Activated naive CD8-positive, alpha-beta T cell treated with anti-CD3 and anti-CD28 coated beads, Interleukin-2, amount 10 ng/mL, durations not matched to agents 7 days and 5 days (primary cell): ENCODE measurements at regions not wholly inside any gene's neighbourhood (a gene's known extent, or its start where the extent isn't known, plus 50 kb on each side); places are given as distances from the start of the nearest gene placed in this dataset.

ENCODE experiments used
- ATAC-seq: fragments of 150-1000 bp; cut with Tn5 transposase; one replicate; pipeline ENCODE4 v1.10.0; 2021; ENCODE audit warnings: low read depth, moderate library complexity
- POLR2A ChIA-PET: fragments of 350-600 bp; sonication (Branson Sonifier 250); formaldehyde crosslinking; loops from one replicate; lab custom pipeline; 2021; ENCODE audit warnings: antibody characterized with exemption; lab: Charles Lee
- DNase-seq: peaks from one replicate; pipeline ENCODE4 v3.0.0; 2021
- H3K27ac Mint-ChIP-seq: one replicate; pipeline ENCODE4 v1.8.0; 2022; ENCODE audit warnings: mild to moderate bottlenecking, mixed read lengths
- H3K27me3 Mint-ChIP-seq: one replicate; pipeline ENCODE4 v1.8.0; 2022; ENCODE audit warnings: mild to moderate bottlenecking, moderate library complexity, mixed read lengths
- H3K36me3 Mint-ChIP-seq: one replicate; pipeline ENCODE4 v1.8.0; 2021; ENCODE audit warnings: mild to moderate bottlenecking, mixed read lengths
- H3K4me1 Mint-ChIP-seq: one replicate; pipeline ENCODE4 v1.8.0; 2021; ENCODE audit warnings: mixed read lengths
- H3K4me3 Mint-ChIP-seq: one replicate; pipeline ENCODE4 v1.8.0; 2022; ENCODE audit warnings: mild to moderate bottlenecking, moderate library complexity, mixed read lengths
- H3K9me3 Mint-ChIP-seq: one replicate; pipeline ENCODE4 v1.8.0; 2021; ENCODE audit warnings: mixed read lengths

DNA sequence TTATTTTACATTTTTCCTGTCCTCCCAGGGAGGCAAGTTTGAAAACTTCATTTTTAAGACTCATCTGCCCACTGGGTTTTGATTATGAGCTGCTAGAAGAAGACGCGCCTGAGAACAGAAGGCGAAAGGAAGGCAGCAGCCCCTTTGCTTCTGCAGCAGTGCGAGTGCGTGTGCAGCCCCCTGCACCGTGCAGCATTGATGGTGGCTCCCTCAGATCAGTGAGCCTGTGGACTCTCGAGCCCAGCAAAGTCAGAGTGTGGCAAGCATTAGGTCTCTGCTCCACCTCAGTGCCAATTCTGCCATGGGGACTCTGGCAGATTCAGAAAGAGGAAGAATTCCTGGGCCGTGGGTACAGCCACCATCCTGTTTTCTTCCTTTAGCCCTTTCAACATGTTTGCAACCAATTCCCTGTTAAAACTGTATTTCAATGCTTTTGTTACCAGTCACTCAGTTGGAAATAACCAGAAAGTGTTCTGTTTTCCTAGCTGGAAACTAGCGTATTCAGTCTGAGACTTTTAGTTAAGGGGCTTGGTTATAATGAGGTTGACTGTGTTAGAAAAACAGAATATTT, 134.8 kb upstream of the OGFRL1 start:
- ATAC-seq (no peak), DNase-seq (no peak)
- Mint-ChIP-seq H3K36me3 (no peaks in the 10 kb centered on the region), H3K4me1 (no peaks in the 10 kb centered on the region), H3K4me3 (no peak overlapping the region), H3K27me3 (peaks cover 12% of the 10 kb centered on the region), H3K9me3 (no peaks in the 10 kb centered on the region), H3K27ac (no peak overlapping the region)
- POLR2A ChIA-PET = no interaction called here

DNA sequence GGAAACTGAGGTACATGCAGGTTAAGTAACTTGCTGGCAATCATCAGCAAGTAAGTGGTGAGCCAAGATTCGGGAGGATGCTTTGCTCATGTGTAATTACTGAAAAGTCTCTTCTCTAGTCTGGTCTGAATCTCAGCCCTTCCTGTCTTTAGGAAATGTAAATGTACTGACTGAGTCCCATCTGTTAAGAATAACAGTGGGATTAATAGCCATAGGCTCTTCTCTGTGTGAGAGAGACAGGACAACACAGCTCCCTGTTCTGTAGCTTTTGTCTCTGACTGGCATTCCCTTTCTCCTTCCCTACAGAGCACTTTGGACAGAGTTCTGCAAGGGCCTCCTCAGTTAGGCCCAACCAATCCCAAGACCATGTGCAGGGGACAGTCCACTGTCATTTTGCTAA, 131.3 kb upstream of the OGFRL1 start:
- Mint-ChIP-seq H3K4me3 (no peak overlapping the region), H3K9me3 (no peaks in the 10 kb centered on the region), H3K27ac (no peak overlapping the region), H3K36me3 (no peaks in the 10 kb centered on the region), H3K27me3 (peaks cover 6% of the 10 kb centered on the region), H3K4me1 (no peaks in the 10 kb centered on the region)
- no peak for DNase-seq
- POLR2A ChIA-PET = no interaction called here
- no peak for ATAC-seq

DNA sequence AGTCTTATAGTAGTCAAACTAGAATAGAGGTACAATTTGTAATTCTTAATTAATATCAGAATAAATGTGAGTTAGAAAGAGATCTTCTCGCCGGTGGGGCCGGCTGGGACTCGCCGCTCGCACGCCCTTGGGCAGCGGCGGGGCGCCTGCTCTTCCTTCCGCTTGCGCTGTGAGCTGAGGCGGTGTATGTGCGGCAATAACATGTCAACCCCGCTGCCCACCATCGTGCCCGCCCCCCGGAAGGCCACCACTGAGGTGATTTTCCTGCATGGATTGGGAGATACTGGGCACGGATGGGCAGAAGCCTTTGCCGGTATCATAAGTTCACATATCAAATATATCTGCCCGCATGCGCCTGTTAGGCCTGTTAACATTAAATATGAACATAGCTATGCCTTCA, 123.7 kb upstream of the OGFRL1 start:
- ATAC-seq (no peak), DNase-seq (no peak)
- no peak overlapping the region for H3K4me3 Mint-ChIP-seq
- POLR2A ChIA-PET = no interaction called here
- H3K4me1 Mint-ChIP-seq = no peaks in the 10 kb centered on the region
- peaks cover 4% of the 10 kb centered on the region for H3K27me3 Mint-ChIP-seq
- H3K27ac Mint-ChIP-seq = no peak overlapping the region
- no peaks in the 10 kb centered on the region for H3K36me3 Mint-ChIP-seq
- H3K9me3 Mint-ChIP-seq = no peaks in the 10 kb centered on the region

DNA sequence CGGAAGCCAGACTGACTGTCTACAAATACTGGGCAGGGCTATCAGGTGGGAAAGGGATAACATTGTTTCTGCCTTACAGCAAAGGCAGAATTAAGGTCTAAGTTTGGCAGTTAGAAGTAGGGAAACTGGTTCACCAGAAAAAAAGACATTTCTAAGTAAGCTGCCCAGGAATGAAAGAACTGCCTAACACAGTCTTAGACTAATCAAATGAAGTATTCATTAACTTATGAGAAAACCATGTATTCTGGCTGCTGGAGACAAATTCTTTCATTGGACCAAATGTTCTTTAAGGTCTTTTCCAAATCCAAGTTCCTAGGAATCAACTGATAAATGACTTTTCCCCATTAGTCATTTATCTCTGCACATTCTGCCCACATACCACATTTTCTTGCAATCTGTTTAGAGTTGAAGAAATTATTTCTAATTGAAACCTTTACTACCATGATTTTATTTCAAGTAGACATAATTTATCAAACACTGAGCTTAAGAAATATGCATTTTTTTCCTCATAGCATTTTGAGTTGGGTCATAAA, 120.3 kb upstream of the OGFRL1 start:
- POLR2A ChIA-PET = no interaction called here
- Mint-ChIP-seq H3K4me1 (no peaks in the 10 kb centered on the region), H3K27ac (no peak overlapping the region), H3K27me3 (peaks cover 3% of the 10 kb centered on the region), H3K4me3 (no peak overlapping the region), H3K9me3 (no peaks in the 10 kb centered on the region), H3K36me3 (no peaks in the 10 kb centered on the region)
- DNase-seq = no peak
- ATAC-seq = no peak

DNA sequence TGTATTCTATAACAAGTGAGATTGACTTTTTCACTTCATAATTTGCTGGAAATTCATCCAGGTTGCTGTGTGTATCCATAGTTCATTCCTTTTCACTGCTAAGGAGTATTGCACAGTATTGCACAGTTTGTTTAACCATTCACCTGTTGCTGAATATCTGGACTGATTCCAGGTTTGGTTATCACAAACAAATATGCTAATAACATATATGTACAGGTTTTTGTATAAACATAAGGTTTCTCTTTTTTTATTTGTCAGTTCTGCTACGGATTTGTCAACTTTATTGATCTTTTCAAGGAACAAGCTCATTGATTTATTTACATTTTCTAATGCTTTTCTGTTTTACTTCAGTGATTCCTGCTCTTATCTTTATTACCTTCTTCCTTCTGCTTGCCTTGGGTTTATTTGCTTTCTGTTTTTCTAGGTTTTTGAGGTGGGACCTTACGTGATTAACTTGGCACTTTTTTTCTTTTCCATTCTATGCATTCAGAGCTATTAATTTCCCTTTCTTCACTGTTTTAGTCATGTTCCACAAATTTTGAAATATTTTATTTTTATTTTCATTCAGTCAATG, 117.0 kb upstream of the OGFRL1 start:
- no peak overlapping the region for H3K4me3 Mint-ChIP-seq
- no peaks in the 10 kb centered on the region for H3K36me3 Mint-ChIP-seq
- DNase-seq (no peak), ATAC-seq (no peak)
- H3K27me3 Mint-ChIP-seq = peaks cover 3% of the 10 kb centered on the region
- H3K4me1 Mint-ChIP-seq = no peaks in the 10 kb centered on the region
- POLR2A ChIA-PET = no interaction called here
- no peak overlapping the region for H3K27ac Mint-ChIP-seq
- no peaks in the 10 kb centered on the region for H3K9me3 Mint-ChIP-seq

DNA sequence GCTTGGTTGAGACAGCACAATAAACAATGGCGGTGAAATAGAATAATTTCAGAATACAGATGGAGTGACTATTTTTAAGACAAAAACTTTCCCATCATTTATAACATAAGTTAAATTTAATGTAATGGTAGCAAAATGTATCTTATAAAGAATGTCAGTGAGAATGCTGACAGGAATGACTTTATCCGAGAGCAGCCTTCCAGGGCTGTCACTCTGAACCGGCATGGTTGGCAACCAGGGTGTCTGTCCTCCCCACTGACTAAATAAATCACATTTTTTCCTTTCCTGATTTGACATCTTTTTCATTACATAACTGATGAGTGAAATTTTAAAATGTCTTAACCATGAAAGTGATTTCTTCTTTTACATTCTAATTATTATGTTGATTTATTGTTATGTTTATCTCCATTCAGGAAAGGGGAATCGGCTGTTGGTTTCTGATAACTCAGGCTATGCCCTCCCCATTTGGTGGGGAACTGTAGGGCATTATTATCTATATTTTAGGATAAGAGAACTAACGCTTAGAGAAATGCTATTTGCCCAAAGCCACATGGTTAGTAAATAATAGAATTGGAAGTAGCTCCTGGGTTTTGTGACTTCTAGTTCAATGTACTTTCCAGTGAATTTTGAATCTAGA, 109.2 kb upstream of the OGFRL1 start:
- H3K4me1 Mint-ChIP-seq = no peaks in the 10 kb centered on the region
- DNase-seq (no peak), ATAC-seq (no peak)
- peaks cover 27% of the 10 kb centered on the region for H3K27me3 Mint-ChIP-seq
- POLR2A ChIA-PET = no interaction called here
- no peak overlapping the region for H3K4me3 Mint-ChIP-seq
- no peak overlapping the region for H3K27ac Mint-ChIP-seq
- H3K36me3 Mint-ChIP-seq = no peaks in the 10 kb centered on the region
- no peaks in the 10 kb centered on the region for H3K9me3 Mint-ChIP-seq

DNA sequence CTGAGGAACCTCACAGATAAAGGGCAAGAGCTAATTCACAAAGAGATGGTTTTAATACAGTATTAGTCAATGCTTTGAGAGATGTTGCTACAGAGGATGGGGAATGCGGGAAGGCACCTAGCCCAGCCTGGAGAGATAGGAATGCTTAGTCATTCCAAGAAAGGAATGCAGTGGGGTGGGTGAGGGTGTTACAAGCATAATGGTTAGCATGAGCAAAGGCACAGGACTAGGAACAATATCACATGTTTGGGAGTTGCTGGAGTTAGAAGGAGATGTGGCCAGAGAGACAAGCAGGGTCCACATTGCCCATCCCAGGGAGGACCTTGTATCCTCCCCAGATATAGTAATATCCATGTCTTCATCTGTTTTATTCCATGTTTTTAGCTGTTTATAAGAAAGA, 107.0 kb upstream of the OGFRL1 start:
- H3K4me1 Mint-ChIP-seq = no peaks in the 10 kb centered on the region
- POLR2A ChIA-PET = no interaction called here
- DNase-seq (no peak), ATAC-seq (no peak)
- H3K36me3 Mint-ChIP-seq = no peaks in the 10 kb centered on the region
- no peak overlapping the region for H3K27ac Mint-ChIP-seq
- H3K4me3 Mint-ChIP-seq = no peak overlapping the region
- peaks cover 30% of the 10 kb centered on the region for H3K27me3 Mint-ChIP-seq
- H3K9me3 Mint-ChIP-seq = no peaks in the 10 kb centered on the region

DNA sequence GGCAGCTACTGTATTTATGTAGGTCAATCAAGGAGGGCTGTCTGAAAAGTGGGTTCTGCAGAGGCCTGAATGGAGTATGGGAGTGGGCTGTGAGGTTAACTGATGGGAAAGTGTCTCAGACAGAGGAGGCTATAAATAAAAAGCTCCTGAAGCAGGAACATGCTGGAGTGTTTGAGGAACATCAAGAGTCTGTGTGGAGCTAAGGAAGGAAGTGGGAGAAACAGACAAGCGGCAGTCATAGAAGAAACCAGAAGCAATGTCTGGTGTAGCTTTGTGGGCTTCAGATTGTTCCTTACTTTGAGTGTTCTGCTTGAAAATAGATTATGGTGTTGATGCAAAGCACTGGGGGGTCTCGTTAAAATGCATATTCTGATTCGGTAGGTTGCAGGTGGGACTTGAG, 101.5 kb upstream of the OGFRL1 start:
- ATAC-seq (no peak), DNase-seq (no peak)
- H3K9me3 Mint-ChIP-seq = no peaks in the 10 kb centered on the region
- H3K4me1 Mint-ChIP-seq = no peaks in the 10 kb centered on the region
- POLR2A ChIA-PET = no interaction called here
- peaks cover 27% of the 10 kb centered on the region for H3K27me3 Mint-ChIP-seq
- no peaks in the 10 kb centered on the region for H3K36me3 Mint-ChIP-seq
- H3K4me3 Mint-ChIP-seq = no peak overlapping the region
- no peak overlapping the region for H3K27ac Mint-ChIP-seq

DNA sequence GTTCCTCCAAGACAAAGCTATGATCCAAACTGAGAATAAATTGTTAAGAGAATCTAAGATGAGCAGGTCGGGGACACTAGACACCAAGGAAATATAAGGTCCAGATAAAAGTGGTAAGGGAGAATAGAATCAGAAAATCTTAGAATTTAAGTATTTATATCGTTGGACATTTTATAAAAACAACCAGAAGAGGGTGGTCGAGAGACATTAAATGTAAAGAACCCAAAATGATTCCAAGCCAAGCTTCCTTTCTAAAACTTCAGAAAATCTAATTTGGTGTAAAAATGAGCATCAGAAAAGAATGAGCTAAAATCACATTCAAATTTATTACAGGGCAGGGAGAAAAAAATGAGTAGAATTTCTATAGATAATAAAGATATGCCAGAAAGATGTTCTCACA, 97.8 kb upstream of the OGFRL1 start:
- ATAC-seq (no peak), DNase-seq (no peak)
- Mint-ChIP-seq H3K4me1 (no peaks in the 10 kb centered on the region), H3K27ac (no peak overlapping the region), H3K9me3 (no peaks in the 10 kb centered on the region), H3K4me3 (no peak overlapping the region), H3K36me3 (no peaks in the 10 kb centered on the region), H3K27me3 (peaks cover 8% of the 10 kb centered on the region)
- POLR2A ChIA-PET = no interaction called here

DNA sequence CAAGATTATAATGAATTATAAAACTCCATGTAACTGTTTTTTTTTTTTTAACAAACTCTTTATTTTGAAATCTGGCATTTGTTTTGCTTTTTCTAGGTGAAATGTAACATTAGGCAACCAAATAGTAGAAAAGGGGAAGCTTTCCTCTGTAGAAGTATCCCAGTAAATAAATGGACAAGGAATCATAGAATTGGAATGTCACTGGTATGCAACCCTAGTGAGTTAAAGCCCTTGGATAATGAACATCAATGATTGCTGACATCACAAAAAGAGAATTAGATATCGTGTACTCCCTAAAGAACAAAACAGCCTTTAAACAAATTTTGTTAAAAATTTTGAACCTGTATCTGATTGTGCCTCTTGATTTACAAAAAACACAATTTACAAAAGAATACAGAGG, 93.9 kb upstream of the OGFRL1 start:
- ATAC-seq (no peak), DNase-seq (no peak)
- no peaks in the 10 kb centered on the region for H3K36me3 Mint-ChIP-seq
- H3K4me3 Mint-ChIP-seq = no peak overlapping the region
- H3K4me1 Mint-ChIP-seq = no peaks in the 10 kb centered on the region
- peaks cover 5% of the 10 kb centered on the region for H3K27me3 Mint-ChIP-seq
- no peak overlapping the region for H3K27ac Mint-ChIP-seq
- H3K9me3 Mint-ChIP-seq = no peaks in the 10 kb centered on the region
- POLR2A ChIA-PET = no interaction called here

DNA sequence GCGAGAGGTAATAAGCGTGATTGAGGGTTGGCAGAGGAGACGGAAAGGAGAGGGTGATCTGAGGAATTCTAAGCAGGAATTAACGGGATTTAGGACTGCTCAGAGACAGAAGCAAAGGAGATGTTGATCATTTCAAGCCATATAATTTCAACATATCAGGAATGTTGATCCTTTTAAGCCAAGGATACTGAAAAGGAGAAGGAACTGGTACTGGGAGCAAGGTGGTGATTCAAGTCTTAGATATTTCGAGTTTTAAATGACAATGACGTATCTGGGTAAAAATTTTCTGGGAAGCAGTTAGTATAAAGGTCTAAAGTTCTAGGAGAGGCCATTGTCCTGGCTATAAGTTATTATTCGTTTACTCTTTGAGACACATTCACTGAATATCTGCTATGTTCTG, 91.3 kb upstream of the OGFRL1 start:
- POLR2A ChIA-PET = no interaction called here
- no peaks in the 10 kb centered on the region for H3K4me1 Mint-ChIP-seq
- no peaks in the 10 kb centered on the region for H3K9me3 Mint-ChIP-seq
- no peak overlapping the region for H3K4me3 Mint-ChIP-seq
- peaks cover 5% of the 10 kb centered on the region for H3K27me3 Mint-ChIP-seq
- no peak for DNase-seq
- no peaks in the 10 kb centered on the region for H3K36me3 Mint-ChIP-seq
- no peak for ATAC-seq
- no peak overlapping the region for H3K27ac Mint-ChIP-seq

DNA sequence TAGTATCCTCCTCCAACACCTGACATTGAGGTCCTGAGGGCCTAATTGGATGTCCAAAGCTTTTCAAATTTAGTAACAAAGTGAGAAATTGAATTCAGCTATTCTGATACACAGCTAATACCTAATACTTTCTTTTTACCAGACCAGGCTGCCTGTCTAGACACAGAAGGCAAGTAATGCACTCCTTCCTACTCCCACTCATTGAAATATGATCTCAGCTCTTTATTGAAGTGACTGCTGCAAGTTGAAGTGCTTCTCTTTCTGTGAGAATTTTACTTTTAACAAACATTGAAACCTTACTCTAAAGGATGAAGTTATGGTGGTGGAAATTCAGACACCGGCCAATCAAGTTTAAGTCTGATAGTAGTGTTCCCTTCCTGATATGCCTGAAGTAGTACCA, 90.8 kb upstream of the OGFRL1 start:
- Mint-ChIP-seq H3K4me1 (no peaks in the 10 kb centered on the region), H3K4me3 (no peak overlapping the region), H3K27ac (no peak overlapping the region), H3K27me3 (peaks cover 5% of the 10 kb centered on the region), H3K9me3 (no peaks in the 10 kb centered on the region), H3K36me3 (no peaks in the 10 kb centered on the region)
- no peak for DNase-seq
- POLR2A ChIA-PET = no interaction called here
- no peak for ATAC-seq

DNA sequence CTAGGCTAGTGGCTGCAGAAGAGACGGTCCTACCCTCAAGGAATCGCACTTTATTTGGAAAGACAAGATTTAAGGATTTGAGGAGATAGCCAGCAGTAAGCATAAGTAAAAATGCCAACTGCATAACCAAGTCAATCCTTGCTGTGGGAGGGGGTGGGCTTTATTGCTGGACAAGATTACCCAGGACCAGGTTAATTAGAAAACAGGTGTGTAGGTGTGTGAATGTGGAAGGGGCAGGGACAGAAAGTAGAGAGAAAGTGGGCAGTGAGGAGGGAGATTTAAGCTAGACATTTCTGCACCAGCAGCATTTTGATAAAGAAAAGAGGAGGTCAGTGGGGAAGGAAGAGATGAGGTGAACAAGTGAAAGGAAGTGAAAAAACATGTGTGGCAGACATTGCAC, 89.7 kb upstream of the OGFRL1 start:
- H3K4me3 Mint-ChIP-seq = no peak overlapping the region
- H3K4me1 Mint-ChIP-seq = no peaks in the 10 kb centered on the region
- H3K36me3 Mint-ChIP-seq = no peaks in the 10 kb centered on the region
- POLR2A ChIA-PET = no interaction called here
- H3K27me3 Mint-ChIP-seq = peaks cover 5% of the 10 kb centered on the region
- ATAC-seq (no peak), DNase-seq (no peak)
- H3K9me3 Mint-ChIP-seq = no peaks in the 10 kb centered on the region
- H3K27ac Mint-ChIP-seq = no peak overlapping the region

DNA sequence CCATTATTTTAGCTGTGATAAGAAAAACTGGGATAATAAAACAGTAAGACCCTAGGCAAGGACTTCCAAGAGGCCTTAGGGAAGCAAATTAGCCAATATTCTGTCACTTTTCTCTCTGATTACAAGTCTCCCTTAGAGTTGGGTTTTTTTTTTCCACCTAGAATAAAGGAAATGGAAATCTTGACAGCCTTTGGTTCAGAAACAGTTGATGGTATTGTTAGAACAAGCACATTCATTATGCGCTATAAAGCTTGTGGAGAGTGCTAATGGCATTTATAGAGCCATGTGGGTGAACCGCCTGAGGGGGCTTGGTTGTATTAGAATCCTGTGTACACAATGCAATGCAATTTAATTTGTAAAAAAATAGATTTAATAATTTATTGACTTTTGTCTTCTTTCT, 88.9 kb upstream of the OGFRL1 start:
- POLR2A ChIA-PET = no interaction called here

More for the DNA sequence above, 88.9 kb upstream of the OGFRL1 start:
- Mint-ChIP-seq H3K9me3 (no peaks in the 10 kb centered on the region), H3K4me1 (no peaks in the 10 kb centered on the region), H3K27ac (no peak overlapping the region), H3K27me3 (peaks cover 5% of the 10 kb centered on the region), H3K4me3 (no peak overlapping the region), H3K36me3 (no peaks in the 10 kb centered on the region)
- no peak for DNase-seq
- ATAC-seq = no peak
